MM.1S (cell line): ENCODE measurements at regions not wholly inside any gene's neighbourhood (a gene's known extent, or its start where the extent isn't known, plus 50 kb on each side); places are given as distances from the start of the nearest gene placed in this dataset.

Source experiments
- EZH2 ChIP-seq: fragments of 300-600 bp; sonication (generic); optimal IDR thresholded peaks from 2 replicates; pipeline ENCODE3; 2017; ENCODE audit warnings: low read depth, mild to moderate bottlenecking, antibody characterized with exemption, low read length, mixed read lengths
- EZH2phosphoT487 ChIP-seq: fragments of 300-600 bp; sonication (generic); IDR thresholded peaks from 2 replicates; pipeline ENCODE4 v1.6.1; 2018; ENCODE audit warnings: antibody characterized with exemption, low read length
- TF ChIP-seq, protein P1 (sequence below): fragments of 300-600 bp; sonication (generic); IDR thresholded peaks from 2 replicates; pipeline ENCODE4 v1.5.1; 2016; ENCODE audit warnings: antibody characterized with exemption, low read length, mixed read lengths

DNA sequence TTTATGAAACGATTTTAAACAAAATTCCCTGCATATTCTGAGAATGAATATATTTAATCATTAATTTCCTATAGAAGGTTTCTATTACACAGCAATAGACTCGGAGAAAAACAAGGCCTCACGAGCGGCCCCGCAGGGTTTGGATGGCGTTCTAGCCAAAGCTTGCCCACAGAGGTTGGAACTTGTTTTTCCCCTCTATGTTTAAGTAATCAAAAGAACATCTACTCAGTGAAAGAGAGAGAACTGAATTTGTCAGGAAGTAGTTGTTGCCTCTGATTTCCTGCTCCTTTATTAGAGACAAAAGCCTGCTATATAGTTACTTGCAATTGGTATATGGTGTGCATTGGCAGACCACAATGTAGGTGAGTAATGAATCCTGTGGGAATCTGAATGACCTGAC is 82.1 kb upstream of the HEY2 start:
- TF ChIP-seq, protein P1, sequence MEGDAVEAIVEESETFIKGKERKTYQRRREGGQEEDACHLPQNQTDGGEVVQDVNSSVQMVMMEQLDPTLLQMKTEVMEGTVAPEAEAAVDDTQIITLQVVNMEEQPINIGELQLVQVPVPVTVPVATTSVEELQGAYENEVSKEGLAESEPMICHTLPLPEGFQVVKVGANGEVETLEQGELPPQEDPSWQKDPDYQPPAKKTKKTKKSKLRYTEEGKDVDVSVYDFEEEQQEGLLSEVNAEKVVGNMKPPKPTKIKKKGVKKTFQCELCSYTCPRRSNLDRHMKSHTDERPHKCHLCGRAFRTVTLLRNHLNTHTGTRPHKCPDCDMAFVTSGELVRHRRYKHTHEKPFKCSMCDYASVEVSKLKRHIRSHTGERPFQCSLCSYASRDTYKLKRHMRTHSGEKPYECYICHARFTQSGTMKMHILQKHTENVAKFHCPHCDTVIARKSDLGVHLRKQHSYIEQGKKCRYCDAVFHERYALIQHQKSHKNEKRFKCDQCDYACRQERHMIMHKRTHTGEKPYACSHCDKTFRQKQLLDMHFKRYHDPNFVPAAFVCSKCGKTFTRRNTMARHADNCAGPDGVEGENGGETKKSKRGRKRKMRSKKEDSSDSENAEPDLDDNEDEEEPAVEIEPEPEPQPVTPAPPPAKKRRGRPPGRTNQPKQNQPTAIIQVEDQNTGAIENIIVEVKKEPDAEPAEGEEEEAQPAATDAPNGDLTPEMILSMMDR: no peak
- no peak for TF ChIP-seq EZH2
- no peak for TF ChIP-seq EZH2phosphoT487
